ENCODE measurements at regions not wholly inside any gene's neighbourhood (a gene's known extent, or its start where the extent isn't known, plus 50 kb on each side); places are given as distances from the start of the nearest gene placed in this dataset.

GRCh38 chr12:67508830-67509229 lies 139.7 kb upstream of the DYRK2 start:
- no peaks in the 10 kb centered on the region for H3K79me1 ChIP-seq (ENCODE audit: low read length)
- DNase-seq: no peak
- H3K36me3 ChIP-seq (ENCODE audit: control insufficient read depth in 1 of 2, insufficient read depth in 2 of 2, low read length in 2 of 2): no peaks in the 10 kb centered on the region
- H3K79me2 ChIP-seq (ENCODE audit: control insufficient read depth, insufficient read depth, low read length, poor library complexity): no peaks in the 10 kb centered on the region
- H2BK120ac ChIP-seq (ENCODE audit: insufficient read depth, low read length, poor library complexity): no peak overlapping the region
- H4K8ac ChIP-seq (ENCODE audit: low read depth, low read length): no peak overlapping the region
- H3K18ac ChIP-seq (ENCODE audit: low read length): no peak overlapping the region
- no peak overlapping the region for H3K23ac ChIP-seq (ENCODE audit: low read length)
- no peak overlapping the region for H2BK12ac ChIP-seq (ENCODE audit: low read length)
- H2AK5ac ChIP-seq (ENCODE audit: low read length): no peak overlapping the region
- H3K27ac ChIP-seq (ENCODE audit: low read depth, low read length): no peak overlapping the region
- no CpG with 5 or more reads among the region's 1 CpG for WGBS (ENCODE audit: extremely low coverage, insufficient coverage, insufficient read length)
- peak overlapping the region; percentile 39 for H3K9ac ChIP-seq (ENCODE audit: low read length)
- H3K4me1 ChIP-seq (ENCODE audit: control insufficient read depth in 1 of 2, insufficient read depth in 2 of 2, low read length in 2 of 2): no peaks in the 10 kb centered on the region
- H4K12ac ChIP-seq (ENCODE audit: low read depth, low read length): no peak overlapping the region
- no peaks in the 10 kb centered on the region for H3K9me3 ChIP-seq (ENCODE audit: insufficient read depth, low read depth, low read length)
- no peak overlapping the region for H2BK5ac ChIP-seq (ENCODE audit: low read depth, low read length, poor library complexity)
- no peak overlapping the region for H3K14ac ChIP-seq (ENCODE audit: low read length)
- H3K4me2 ChIP-seq (ENCODE audit: low read length): no peak overlapping the region
- H4K91ac ChIP-seq (ENCODE audit: low read depth, low read length): no peak overlapping the region
- no peak overlapping the region for H2AFZ ChIP-seq (ENCODE audit: insufficient read depth, low read length, poor library complexity)
- H3K27me3 ChIP-seq (ENCODE audit: insufficient read depth, low read length): no peaks in the 10 kb centered on the region
- H3K4ac ChIP-seq (ENCODE audit: low read depth, low read length): no peak overlapping the region
- no peak overlapping the region for H3K4me3 ChIP-seq (ENCODE audit: low read depth, low read length)

- Histone ChIP-seq H2BK120ac (ENCODE audit: insufficient read depth, low read length, poor library complexity) (no peak overlapping the region), H3K9me3 (ENCODE audit: insufficient read depth, low read depth, low read length) (no peaks in the 10 kb centered on the region), H2BK12ac (ENCODE audit: low read length) (no peak overlapping the region), H2AFZ (ENCODE audit: insufficient read depth, low read length, poor library complexity) (no peak overlapping the region), H3K18ac (ENCODE audit: low read length) (no peak overlapping the region), H3K4me2 (ENCODE audit: low read length) (no peak overlapping the region), H2AK5ac (ENCODE audit: low read length) (no peak overlapping the region), H4K8ac (ENCODE audit: low read depth, low read length) (no peak overlapping the region), H2BK5ac (ENCODE audit: low read depth, low read length, poor library complexity) (no peak overlapping the region), H3K9ac (ENCODE audit: low read length) (no peak overlapping the region), H3K4me1 (ENCODE audit: control insufficient read depth in 1 of 2, insufficient read depth in 2 of 2, low read length in 2 of 2) (no peaks in the 10 kb centered on the region), H3K14ac (ENCODE audit: low read length) (no peak overlapping the region), H4K91ac (ENCODE audit: low read depth, low read length) (no peak overlapping the region), H4K12ac (ENCODE audit: low read depth, low read length) (no peak overlapping the region), H3K36me3 (ENCODE audit: control insufficient read depth in 1 of 2, insufficient read depth in 2 of 2, low read length in 2 of 2) (no peaks in the 10 kb centered on the region), H3K27ac (ENCODE audit: low read depth, low read length) (no peak overlapping the region), H3K79me2 (ENCODE audit: control insufficient read depth, insufficient read depth, low read length, poor library complexity) (no peaks in the 10 kb centered on the region), H3K4me3 (ENCODE audit: low read depth, low read length) (no peak overlapping the region), H3K4ac (ENCODE audit: low read depth, low read length) (no peak overlapping the region), H3K79me1 (ENCODE audit: low read length) (no peaks in the 10 kb centered on the region), H3K27me3 (ENCODE audit: insufficient read depth, low read length) (no peaks in the 10 kb centered on the region), H3K23ac (ENCODE audit: low read length) (no peak overlapping the region)
- DNase-seq: no peak
- no CpG with 5 or more reads among the region's 4 CpGs for WGBS (ENCODE audit: extremely low coverage, insufficient coverage, insufficient read length)
Observed at GRCh38 chr12:67509666-67510386, 138.7 kb upstream of the DYRK2 start.

GRCh38 chr12:67512061-67512460 lies 136.5 kb upstream of the DYRK2 start:
- no peaks in the 10 kb centered on the region for H3K4me1 ChIP-seq (ENCODE audit: control insufficient read depth in 1 of 2, insufficient read depth in 2 of 2, low read length in 2 of 2)
- no peak overlapping the region for H2BK12ac ChIP-seq (ENCODE audit: low read length)
- H2AFZ ChIP-seq (ENCODE audit: insufficient read depth, low read length, poor library complexity): no peak overlapping the region
- H4K12ac ChIP-seq (ENCODE audit: low read depth, low read length): no peak overlapping the region
- no peak overlapping the region for H2BK5ac ChIP-seq (ENCODE audit: low read depth, low read length, poor library complexity)
- H2BK120ac ChIP-seq (ENCODE audit: insufficient read depth, low read length, poor library complexity): no peak overlapping the region
- H3K9ac ChIP-seq (ENCODE audit: low read length): no peak overlapping the region
- H3K9me3 ChIP-seq (ENCODE audit: insufficient read depth, low read depth, low read length): no peaks in the 10 kb centered on the region
- no peaks in the 10 kb centered on the region for H3K27me3 ChIP-seq (ENCODE audit: insufficient read depth, low read length)
- H3K27ac ChIP-seq (ENCODE audit: low read depth, low read length): no peak overlapping the region
- no peak overlapping the region for H2AK5ac ChIP-seq (ENCODE audit: low read length)
- no peak overlapping the region for H4K8ac ChIP-seq (ENCODE audit: low read depth, low read length)
- H3K4ac ChIP-seq (ENCODE audit: low read depth, low read length): no peak overlapping the region
- no peak overlapping the region for H3K18ac ChIP-seq (ENCODE audit: low read length)
- no peaks in the 10 kb centered on the region for H3K36me3 ChIP-seq (ENCODE audit: control insufficient read depth in 1 of 2, insufficient read depth in 2 of 2, low read length in 2 of 2)
- no peak overlapping the region for H3K14ac ChIP-seq (ENCODE audit: low read length)
- H3K79me1 ChIP-seq (ENCODE audit: low read length): no peaks in the 10 kb centered on the region
- no peak overlapping the region for H3K23ac ChIP-seq (ENCODE audit: low read length)
- H3K4me3 ChIP-seq (ENCODE audit: low read depth, low read length): no peak overlapping the region
- H4K91ac ChIP-seq (ENCODE audit: low read depth, low read length): no peak overlapping the region
- no peaks in the 10 kb centered on the region for H3K79me2 ChIP-seq (ENCODE audit: control insufficient read depth, insufficient read depth, low read length, poor library complexity)
- H3K4me2 ChIP-seq (ENCODE audit: low read length): no peak overlapping the region
- no peak for DNase-seq

- Histone ChIP-seq H3K27me3 (ENCODE audit: insufficient read depth, low read length) (no peaks in the 10 kb centered on the region), H4K8ac (ENCODE audit: low read depth, low read length) (no peak overlapping the region), H3K27ac (ENCODE audit: low read depth, low read length) (no peak overlapping the region), H3K14ac (ENCODE audit: low read length) (no peak overlapping the region), H2AFZ (ENCODE audit: insufficient read depth, low read length, poor library complexity) (no peak overlapping the region), H3K4ac (ENCODE audit: low read depth, low read length) (no peak overlapping the region), H3K79me2 (ENCODE audit: control insufficient read depth, insufficient read depth, low read length, poor library complexity) (no peaks in the 10 kb centered on the region), H3K36me3 (ENCODE audit: control insufficient read depth in 1 of 2, insufficient read depth in 2 of 2, low read length in 2 of 2) (no peaks in the 10 kb centered on the region), H2BK120ac (ENCODE audit: insufficient read depth, low read length, poor library complexity) (no peak overlapping the region), H3K9ac (ENCODE audit: low read length) (no peak overlapping the region), H2BK12ac (ENCODE audit: low read length) (no peak overlapping the region), H2AK5ac (ENCODE audit: low read length) (no peak overlapping the region), H3K4me1 (ENCODE audit: control insufficient read depth in 1 of 2, insufficient read depth in 2 of 2, low read length in 2 of 2) (no peaks in the 10 kb centered on the region), H4K91ac (ENCODE audit: low read depth, low read length) (no peak overlapping the region), H3K4me2 (ENCODE audit: low read length) (no peak overlapping the region), H3K79me1 (ENCODE audit: low read length) (no peaks in the 10 kb centered on the region), H3K18ac (ENCODE audit: low read length) (no peak overlapping the region), H3K23ac (ENCODE audit: low read length) (no peak overlapping the region), H3K4me3 (ENCODE audit: low read depth, low read length) (no peak overlapping the region), H2BK5ac (ENCODE audit: low read depth, low read length, poor library complexity) (no peak overlapping the region), H3K9me3 (ENCODE audit: insufficient read depth, low read depth, low read length) (no peaks in the 10 kb centered on the region), H4K12ac (ENCODE audit: low read depth, low read length) (no peak overlapping the region)
- no peak for DNase-seq
- no CpG with 5 or more reads among the region's 3 CpGs for WGBS (ENCODE audit: extremely low coverage, insufficient coverage, insufficient read length)
Observed at GRCh38 chr12:67514502-67514901, 134.0 kb upstream of the DYRK2 start.
